GM13977 (cell line): ENCODE measurements at regions not wholly inside any gene's neighbourhood (a gene's known extent, or its start where the extent isn't known, plus 50 kb on each side); places are given as distances from the start of the nearest gene placed in this dataset.

ENCODE experiments used
- DNase-seq: peaks from one replicate; pipeline ENCODE4 v3.0.0; 2012; ENCODE audit warnings: low spot score
- CTCF ChIP-seq: IDR thresholded peaks from 2 replicates; pipeline ENCODE4 v1.5.1; 2012; ENCODE audit warnings: mild to moderate bottlenecking, control low read depth; ENCODE audit not compliant: insufficient read depth; ENCODE audit errors: extremely low read depth, missing control alignments
- in situ Hi-C: fragments of 300-500 bp; cut with MboI; formaldehyde crosslinking; loops from one replicate; pipeline ENCODE4 v1.12.0; 2022; ENCODE audit warnings: low sequenced_read_pairs, low pct_unique_long_range_greater_than_20kb, mixed read lengths, inconsistent platforms; ENCODE audit not compliant: unreplicated experiment

GRCh38 chr16:11475896-11476630, 110.7 kb downstream of the LITAF start:
- no peak for TF ChIP-seq CTCF
- no peak for DNase-seq
- in situ Hi-C loops = no loop called here

GRCh38 chr16:11476676-11477075, 110.0 kb downstream of the LITAF start:
- no peak for TF ChIP-seq CTCF
- DNase-seq = no peak
- in situ Hi-C loops = no loop called here

- no peak for DNase-seq
- TF ChIP-seq CTCF = no peak
- in situ Hi-C loops = no loop called here
Observed at GRCh38 chr16:11478431-11479119, 108.1 kb downstream of the LITAF start.

- DNase-seq = no peak
- no peak for TF ChIP-seq CTCF
- in situ Hi-C loops = no loop called here
Observed at GRCh38 chr16:11479916-11480315, 106.8 kb downstream of the LITAF start.

- TF ChIP-seq CTCF = no peak
- no peak for DNase-seq
- in situ Hi-C loops = no loop called here
Observed at GRCh38 chr16:11480634-11481033, 106.1 kb downstream of the LITAF start.

- no peak for DNase-seq
- in situ Hi-C loops = no loop called here
- no peak for TF ChIP-seq CTCF
Observed at GRCh38 chr16:11481987-11482386, 104.7 kb downstream of the LITAF start.
